ENCODE measurements at regions not wholly inside any gene's neighbourhood (a gene's known extent, or its start where the extent isn't known, plus 50 kb on each side); places are given as distances from the start of the nearest gene placed in this dataset.

- TF ChIP-seq CTCF (conservative IDR thresholded peaks at IDR 0.05) (no peak), EZH2 (IDR thresholded peaks at IDR 0.05; ENCODE audit: low read depth) (no peak)
These were observed 452.9 kb upstream of the EYS start for GRCh38 chr6:66159937-66160336.

Measured in PC-9 (cell line).